Fibroblast of the aortic adventitia (primary cell): ENCODE measurements at regions not wholly inside any gene's neighbourhood (a gene's known extent, or its start where the extent isn't known, plus 50 kb on each side); places are given as distances from the start of the nearest gene placed in this dataset.
A peak's percentile ranks its signal among the peaks of the same experiment; 100 is the strongest.

Source experiments
- DNase-seq: peaks from one replicate; pipeline ENCODE4 v3.0.0-alpha.2; 2010; ENCODE audit warnings: low read depth
- H3K4me3 ChIP-seq: 2 replicates; pipeline ENCODE4 v1.5.1; 2011; ENCODE audit warnings: low read depth, mild to moderate bottlenecking, control low read depth, low read length, moderate library complexity
- TF ChIP-seq, protein P1 (sequence below): IDR thresholded peaks from 2 replicates; pipeline ENCODE4 v1.5.1; 2011; ENCODE audit warnings: mild to moderate bottlenecking, low read length, control low read depth, inconsistent platforms; ENCODE audit not compliant: insufficient read depth

DNA sequence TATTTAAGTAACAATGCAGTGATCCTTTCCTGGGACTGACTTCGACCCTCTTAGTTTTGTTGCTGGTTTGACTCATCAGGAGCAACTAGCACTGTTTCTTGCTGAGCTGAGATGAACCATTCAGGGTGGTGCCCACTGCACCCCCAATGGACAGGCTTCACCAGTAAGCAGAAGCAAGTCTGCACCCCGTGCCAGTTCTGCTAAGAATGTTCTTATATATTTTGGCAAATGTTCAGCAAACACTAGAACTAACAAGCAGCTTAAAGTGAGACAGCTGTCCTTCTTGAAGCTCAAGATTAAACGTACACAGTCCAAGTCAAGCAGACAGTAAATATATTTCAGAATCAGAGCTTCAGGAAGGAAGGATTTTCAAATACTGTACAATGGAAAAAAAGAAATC is 561.3 kb upstream of the CDH4 start:
- TF ChIP-seq, protein P1, sequence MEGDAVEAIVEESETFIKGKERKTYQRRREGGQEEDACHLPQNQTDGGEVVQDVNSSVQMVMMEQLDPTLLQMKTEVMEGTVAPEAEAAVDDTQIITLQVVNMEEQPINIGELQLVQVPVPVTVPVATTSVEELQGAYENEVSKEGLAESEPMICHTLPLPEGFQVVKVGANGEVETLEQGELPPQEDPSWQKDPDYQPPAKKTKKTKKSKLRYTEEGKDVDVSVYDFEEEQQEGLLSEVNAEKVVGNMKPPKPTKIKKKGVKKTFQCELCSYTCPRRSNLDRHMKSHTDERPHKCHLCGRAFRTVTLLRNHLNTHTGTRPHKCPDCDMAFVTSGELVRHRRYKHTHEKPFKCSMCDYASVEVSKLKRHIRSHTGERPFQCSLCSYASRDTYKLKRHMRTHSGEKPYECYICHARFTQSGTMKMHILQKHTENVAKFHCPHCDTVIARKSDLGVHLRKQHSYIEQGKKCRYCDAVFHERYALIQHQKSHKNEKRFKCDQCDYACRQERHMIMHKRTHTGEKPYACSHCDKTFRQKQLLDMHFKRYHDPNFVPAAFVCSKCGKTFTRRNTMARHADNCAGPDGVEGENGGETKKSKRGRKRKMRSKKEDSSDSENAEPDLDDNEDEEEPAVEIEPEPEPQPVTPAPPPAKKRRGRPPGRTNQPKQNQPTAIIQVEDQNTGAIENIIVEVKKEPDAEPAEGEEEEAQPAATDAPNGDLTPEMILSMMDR: no peak
- no peak for DNase-seq
- no peak overlapping the region for H3K4me3 ChIP-seq

- H3K4me3 ChIP-seq: no peak overlapping the region
- DNase-seq: no peak
- TF ChIP-seq, protein P1: no peak
Measured at GRCh38 chr20:60691966-60692615, 560.0 kb upstream of the CDH4 start.

- TF ChIP-seq, protein P1: no peak
- no peak for DNase-seq
- H3K4me3 ChIP-seq: no peak overlapping the region
Measured at GRCh38 chr20:60693496-60694133, 558.4 kb upstream of the CDH4 start.

DNA sequence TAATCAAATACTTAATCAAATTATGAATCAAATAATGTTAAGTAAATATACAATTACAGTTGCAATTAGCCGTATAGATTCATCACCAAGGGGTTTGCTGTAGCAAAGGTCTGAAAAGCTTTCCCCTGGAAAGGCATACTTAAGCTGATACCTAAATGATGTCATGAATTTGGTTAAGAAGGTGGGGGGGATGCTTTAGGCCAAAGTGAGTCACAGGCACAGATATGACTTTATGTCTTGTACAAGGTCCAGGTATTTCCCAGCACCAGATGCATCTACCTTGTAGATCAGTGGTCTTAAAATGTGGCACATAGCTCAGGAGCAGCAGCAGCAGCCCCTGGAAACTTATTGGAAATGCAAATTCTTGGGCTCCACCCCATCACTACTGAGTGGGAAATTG is 557.3 kb upstream of the CDH4 start:
- TF ChIP-seq, protein P1: no peak
- peak; percentile 13 for DNase-seq
- H3K4me3 ChIP-seq: no peak overlapping the region

DNA sequence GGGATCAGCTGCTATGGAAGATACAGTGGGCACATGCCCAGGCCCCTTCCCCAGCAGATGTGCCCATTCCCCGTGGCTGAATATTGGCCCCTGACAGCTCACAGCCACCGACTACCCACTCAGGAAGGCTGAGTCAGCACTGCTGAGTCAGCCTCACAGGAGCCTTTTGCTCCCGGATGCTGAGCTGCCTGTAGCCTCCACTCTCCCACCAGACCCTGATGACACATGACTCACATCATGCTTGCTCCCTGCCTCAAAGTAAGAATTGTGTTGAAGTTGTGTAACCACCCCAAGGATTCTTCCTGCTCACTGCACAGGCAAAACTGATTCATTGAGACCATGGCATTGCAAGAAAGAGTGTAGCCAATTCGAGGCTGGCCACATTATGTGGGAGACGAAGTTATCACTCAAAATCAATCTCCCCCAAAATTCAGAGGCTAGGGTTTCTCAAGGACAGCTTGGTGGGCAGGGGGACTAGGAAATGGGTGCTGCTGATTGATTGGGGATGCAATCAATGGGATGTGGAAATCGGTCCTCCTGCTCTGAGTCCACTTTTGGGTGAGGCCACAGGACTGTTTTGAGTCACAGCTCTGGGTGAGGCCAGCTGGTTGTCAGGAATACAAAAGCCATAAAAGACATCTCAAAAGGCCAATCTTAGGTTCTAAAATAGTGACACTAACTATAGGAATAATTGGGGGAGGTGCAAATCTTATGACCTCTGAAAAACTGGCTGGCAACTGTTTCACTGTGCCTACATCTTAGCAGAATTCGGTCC is 556.6 kb upstream of the CDH4 start:
- no peak overlapping the region for H3K4me3 ChIP-seq
- DNase-seq: peak; percentile 77
- TF ChIP-seq, protein P1: no peak

- TF ChIP-seq, protein P1: no peak
- no peak for DNase-seq
- H3K4me3 ChIP-seq: no peak overlapping the region
Measured at GRCh38 chr20:60697252-60697651, 554.8 kb upstream of the CDH4 start.
